HCT116 (cell line): ENCODE measurements at regions not wholly inside any gene's neighbourhood (a gene's known extent, or its start where the extent isn't known, plus 50 kb on each side); places are given as distances from the start of the nearest gene placed in this dataset.
A peak's percentile ranks its signal among the peaks of the same experiment; 100 is the strongest.

Experiments used
- ATAC-seq: fragments of 200-7000 bp; cut with Tn5 transposase; 2 replicates; pipeline ENCODE4 v1.9.1; 2020; ENCODE audit warnings: mild to moderate bottlenecking, moderate library complexity
- BruUV-seq: library from RNA; stranded (reverse); fragments of 400-500 nt; replicated peaks from 2 replicates; lab custom pipeline; 2021; lab: Mats Ljungman, UMichigan
- CTCF ChIA-PET: fragments of 300-600 bp; sonication (Branson Sonifier 250); formaldehyde crosslinking; loops from one replicate; lab custom pipeline; 2021; ENCODE audit warnings: antibody characterized with exemption; lab: Charles Lee
- POLR2A ChIA-PET: fragments of 300-600, 350-600 bp; sonication (Branson Sonifier 250); formaldehyde crosslinking; loops from one replicate; lab custom pipeline; 2021; ENCODE audit warnings: antibody characterized with exemption; lab: Charles Lee
- RAD21 ChIA-PET, 2 experiments: fragments of 300-600 bp; sonication (Branson Sonifier 250); formaldehyde crosslinking; loops; one replicate each; lab custom pipeline; 2023; ENCODE audit warnings: low total read pairs in 2 of 2; ENCODE audit not compliant: uncharacterized antibody in 2 of 2, unreplicated experiment in 2 of 2, low non-redundant PET in 1 of 2; lab: Charles Lee
- DNase-seq: peaks from one replicate; pipeline ENCODE4 v3.0.0-alpha.2; 2010; ENCODE audit warnings: low read depth, low spot score
- H2AFZ ChIP-seq: fragments of 200-600 bp; shearing (Covaris generic), sonication (generic); 2 replicates; pipeline ENCODE4 v1.6.1; 2017; ENCODE audit warnings: low read depth, mixed run types, mixed read lengths, antibody characterized with exemption, low read length; ENCODE audit not compliant: poor library complexity, severe bottlenecking
- H3K27ac ChIP-seq: 2 replicates; pipeline ENCODE4 v1.5.1; 2012; ENCODE audit warnings: low read depth, low read length
- H3K27me3 ChIP-seq: fragments of 200-600 bp; sonication (generic); 2 replicates; pipeline ENCODE4 v1.6.1; 2016; ENCODE audit warnings: mixed run types, low read length, mixed read lengths; ENCODE audit not compliant: insufficient read depth
- H3K36me3 ChIP-seq, 2 experiments: fragments of 200-500 bp in 1 of 2; fragments of 200-600 bp in 1 of 2; sonication (Bioruptor generic) in 1 of 2; sonication (generic) in 1 of 2; 2 replicates each; pipeline versions ENCODE4 v1.5.1 to v1.6.1; 2014 to 2016; ENCODE audit warnings: low read length in 2 of 2, inconsistent platforms in 1 of 2, mixed read lengths in 1 of 2, mixed run types in 1 of 2; ENCODE audit not compliant: insufficient read depth in 2 of 2, control insufficient read depth in 1 of 2
- H3K4me1 ChIP-seq, 2 experiments: fragments of 200-600 bp in 1 of 2; sonication (generic) in 1 of 2; 2 replicates each; pipeline versions ENCODE4 v1.5.1 to v1.6.1; 2012 to 2017; ENCODE audit warnings: low read length in 2 of 2, inconsistent platforms in 1 of 2, mild to moderate bottlenecking in 1 of 2, mixed read lengths in 1 of 2, mixed run types in 1 of 2, moderate library complexity in 1 of 2; ENCODE audit not compliant: insufficient read depth in 2 of 2, control insufficient read depth in 1 of 2
- H3K4me2 ChIP-seq: fragments of 200-600 bp; sonication (generic); 2 replicates; pipeline ENCODE4 v1.6.1; 2017; ENCODE audit warnings: mixed run types, low read length, mixed read lengths
- H3K4me3 ChIP-seq, 2 experiments: fragments of 200-600 bp in 1 of 2; sonication (generic) in 1 of 2; replicated peaks in 1 of 2; 2 replicates each; pipeline ENCODE4 v1.5.1; 2011 to 2016; ENCODE audit warnings: low read length in 2 of 2, control low read depth in 1 of 2, low read depth in 1 of 2, mild to moderate bottlenecking in 1 of 2, mixed read lengths in 1 of 2, mixed run types in 1 of 2
- H3K79me2 ChIP-seq: fragments of 200-600 bp; sonication (generic); 2 replicates; pipeline ENCODE4 v1.6.1; 2017; ENCODE audit warnings: mild to moderate bottlenecking, mixed run types, low read length, moderate library complexity, mixed read lengths; ENCODE audit not compliant: insufficient read depth
- H3K9ac ChIP-seq: fragments of 200-600 bp; sonication (generic); 2 replicates; pipeline ENCODE4 v1.6.1; 2016; ENCODE audit warnings: low read length, mixed read lengths
- H3K9me2 ChIP-seq: fragments of 200-600 bp; sonication (generic), shearing (Covaris generic); 2 replicates; pipeline ENCODE4 v1.6.1; 2017; ENCODE audit warnings: mixed run types, mild to moderate bottlenecking, moderate library complexity; ENCODE audit not compliant: insufficient read depth
- H3K9me3 ChIP-seq, 2 experiments: fragments of 200-500 bp in 1 of 2; fragments of 200-600 bp in 1 of 2; sonication (Bioruptor generic) in 1 of 2; sonication (generic) in 1 of 2; 2 replicates each; pipeline ENCODE4 v1.6.1; 2014 to 2017; ENCODE audit warnings: low read length in 2 of 2, mixed read lengths in 2 of 2, inconsistent platforms in 1 of 2, low read depth in 1 of 2, mild to moderate bottlenecking in 1 of 2, mixed run types in 1 of 2, moderate library complexity in 1 of 2; ENCODE audit not compliant: control insufficient read depth in 1 of 2, insufficient read depth in 1 of 2
- H4K20me1 ChIP-seq: fragments of 200-600 bp; sonication (generic), shearing (Covaris generic); 2 replicates; pipeline ENCODE4 v1.6.1; 2017; ENCODE audit warnings: mixed run types, mild to moderate bottlenecking, moderate library complexity; ENCODE audit not compliant: insufficient read depth
- CBX3 ChIP-seq: IDR thresholded peaks from 2 replicates; pipeline ENCODE4 v1.6.1; 2012; ENCODE audit warnings: low read depth
- EGR1 ChIP-seq: IDR thresholded peaks from 2 replicates; pipeline ENCODE4 v1.6.1; 2012; ENCODE audit warnings: low read depth
- EZH2 ChIP-seq: fragments of 200-600 bp; sonication (generic); IDR thresholded peaks from 2 replicates; pipeline ENCODE4 v1.6.1; 2017; ENCODE audit warnings: antibody characterized with exemption, mixed run types
- EZH2phosphoT487 ChIP-seq: fragments of 200-600 bp; IDR thresholded peaks from 2 replicates; pipeline ENCODE4 v1.6.1; 2018; ENCODE audit warnings: antibody characterized with exemption, borderline replicate concordance
- FOSL1 ChIP-seq: IDR thresholded peaks from 2 replicates; pipeline ENCODE4 v1.6.1; 2012; ENCODE audit warnings: low read depth
- JUND ChIP-seq: IDR thresholded peaks from 2 replicates; pipeline ENCODE4 v1.6.1; 2012
- POLR2AphosphoS5 ChIP-seq: IDR thresholded peaks from 2 replicates; pipeline ENCODE4 v1.6.1; 2011; ENCODE audit warnings: mild to moderate bottlenecking, low read depth, low read length, moderate library complexity
- SP1 ChIP-seq: IDR thresholded peaks from 2 replicates; pipeline ENCODE4 v1.6.1; 2012; ENCODE audit warnings: low read depth
- SRF ChIP-seq: IDR thresholded peaks from 2 replicates; pipeline ENCODE4 v1.6.1; 2012; ENCODE audit warnings: low read depth
- TCF7L2 ChIP-seq: IDR thresholded peaks from 2 replicates; pipeline ENCODE4 v1.7.0; 2011; ENCODE audit warnings: borderline replicate concordance, inconsistent platforms; ENCODE audit not compliant: insufficient read depth, insufficient read length; ENCODE audit errors: extremely low read depth
- ZNF274 ChIP-seq: fragments of 200-500 bp; sonication (Bioruptor generic); IDR thresholded peaks from 2 replicates; pipeline ENCODE4 v1.6.1; 2014; ENCODE audit warnings: mild to moderate bottlenecking, low read depth, low read length, inconsistent platforms
- intact Hi-C: fragments of 100-400 bp; cut with micrococcal nuclease; formaldehyde crosslinking; loops from 2 replicates; pipeline ENCODE4 v1.10.0; 2022
- TF ChIP-seq, protein P1 (sequence below): IDR thresholded peaks from 2 replicates; pipeline ENCODE4 v1.6.1; 2012; ENCODE audit warnings: low read depth
- TF ChIP-seq, protein P2 (sequence below): IDR thresholded peaks from 2 replicates; pipeline ENCODE4 v1.6.1; 2012

DNA sequence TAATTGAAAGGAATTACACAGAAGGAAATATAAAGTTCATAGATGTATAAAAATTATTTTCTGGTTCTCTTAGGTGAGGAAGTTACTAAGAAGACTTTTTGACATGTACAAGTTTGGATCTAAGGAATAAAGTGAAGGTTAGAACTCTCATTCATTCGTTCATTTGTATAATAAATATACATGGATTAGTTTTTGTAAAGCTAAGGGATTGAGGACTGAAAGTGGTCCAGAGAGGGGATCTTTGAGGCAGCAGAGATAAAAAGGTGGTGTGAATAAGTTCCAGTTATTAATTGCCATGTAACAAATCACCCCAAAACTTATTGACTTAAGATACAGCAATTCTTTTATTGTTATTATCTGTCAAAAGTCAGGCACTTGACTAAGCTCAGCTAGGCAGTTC, 110.1 kb upstream of the CELF4 start:
- no peak for ATAC-seq
- no peak for TF ChIP-seq ZNF274
- TF ChIP-seq, all 23 proteins: peak for 0
- H3K36me3 ChIP-seq = no peaks in the 10 kb centered on the region
- ChIA-PET POLR2A (no interaction called here), CTCF (no interaction called here), RAD21 (no interaction called here)
- no peak overlapping the region for H3K4me2 ChIP-seq
- H3K9me3 ChIP-seq = no peaks in the 10 kb centered on the region
- H3K9ac ChIP-seq = no peak overlapping the region
- H3K4me3 ChIP-seq = no peak overlapping the region
- no peak overlapping the region for H3K27ac ChIP-seq
- intact Hi-C loops = no loop called here
- H3K27me3 ChIP-seq = no peaks in the 10 kb centered on the region
- no TSS peak for BruUV-seq
- no peak for DNase-seq
- H3K79me2 ChIP-seq = no peaks in the 10 kb centered on the region
- H2AFZ ChIP-seq = no peak overlapping the region
- peaks cover 0 to 20% of the 10 kb centered on the region in 2 experiments; a peak in 2 of 4 replicates for H3K4me1 ChIP-seq
- H4K20me1 ChIP-seq = no peaks in the 10 kb centered on the region
- H3K9me2 ChIP-seq = no peaks in the 10 kb centered on the region

DNA sequence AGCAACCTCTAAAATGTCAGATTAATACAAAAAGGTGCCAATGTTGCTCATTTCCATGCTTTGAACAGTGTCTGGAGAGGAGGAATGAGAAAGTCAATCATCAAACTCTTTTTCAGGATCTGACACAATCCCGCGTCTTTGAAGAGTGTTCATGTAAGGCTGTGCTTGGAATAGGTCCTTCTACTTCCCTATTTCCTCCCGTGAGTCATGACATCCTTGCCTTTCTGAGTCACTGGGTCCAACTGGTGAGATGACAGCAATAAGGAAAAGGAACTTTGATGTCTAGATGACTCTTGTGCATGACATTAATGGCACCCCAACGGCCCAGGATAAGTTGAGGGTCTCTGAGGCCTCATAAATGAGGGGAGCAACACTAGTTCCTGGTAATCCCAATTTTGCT, 109.0 kb upstream of the CELF4 start:
- Histone ChIP-seq H3K36me3 (no peaks in the 10 kb centered on the region), H3K9me2 (no peaks in the 10 kb centered on the region), H3K27ac (no peak overlapping the region), H3K27me3 (no peaks in the 10 kb centered on the region), H4K20me1 (no peaks in the 10 kb centered on the region), H3K4me2 (peak overlapping the region; percentile 43), H3K9ac (no peak overlapping the region), H3K4me1 (peaks cover 0 to 20% of the 10 kb centered on the region in 2 experiments; a peak in 2 of 4 replicates), H3K4me3 (no peak overlapping the region), H3K79me2 (no peaks in the 10 kb centered on the region), H3K9me3 (no peaks in the 10 kb centered on the region), H2AFZ (no peak overlapping the region)
- RAD21 ChIA-PET = no interaction called here
- BruUV-seq = no TSS peak
- POLR2A ChIA-PET = no interaction called here
- intact Hi-C loops = no loop called here
- TF ChIP-seq SP1 = peak; percentile 53
- no peak for TF ChIP-seq EZH2
- TF ChIP-seq FOSL1 = peak; percentile 77
- peak; percentile 77 for TF ChIP-seq TCF7L2
- peak; percentile 70 for TF ChIP-seq JUND
- no peak for TF ChIP-seq EZH2phosphoT487
- TF ChIP-seq POLR2AphosphoS5 = no peak
- TF ChIP-seq, protein P1, sequence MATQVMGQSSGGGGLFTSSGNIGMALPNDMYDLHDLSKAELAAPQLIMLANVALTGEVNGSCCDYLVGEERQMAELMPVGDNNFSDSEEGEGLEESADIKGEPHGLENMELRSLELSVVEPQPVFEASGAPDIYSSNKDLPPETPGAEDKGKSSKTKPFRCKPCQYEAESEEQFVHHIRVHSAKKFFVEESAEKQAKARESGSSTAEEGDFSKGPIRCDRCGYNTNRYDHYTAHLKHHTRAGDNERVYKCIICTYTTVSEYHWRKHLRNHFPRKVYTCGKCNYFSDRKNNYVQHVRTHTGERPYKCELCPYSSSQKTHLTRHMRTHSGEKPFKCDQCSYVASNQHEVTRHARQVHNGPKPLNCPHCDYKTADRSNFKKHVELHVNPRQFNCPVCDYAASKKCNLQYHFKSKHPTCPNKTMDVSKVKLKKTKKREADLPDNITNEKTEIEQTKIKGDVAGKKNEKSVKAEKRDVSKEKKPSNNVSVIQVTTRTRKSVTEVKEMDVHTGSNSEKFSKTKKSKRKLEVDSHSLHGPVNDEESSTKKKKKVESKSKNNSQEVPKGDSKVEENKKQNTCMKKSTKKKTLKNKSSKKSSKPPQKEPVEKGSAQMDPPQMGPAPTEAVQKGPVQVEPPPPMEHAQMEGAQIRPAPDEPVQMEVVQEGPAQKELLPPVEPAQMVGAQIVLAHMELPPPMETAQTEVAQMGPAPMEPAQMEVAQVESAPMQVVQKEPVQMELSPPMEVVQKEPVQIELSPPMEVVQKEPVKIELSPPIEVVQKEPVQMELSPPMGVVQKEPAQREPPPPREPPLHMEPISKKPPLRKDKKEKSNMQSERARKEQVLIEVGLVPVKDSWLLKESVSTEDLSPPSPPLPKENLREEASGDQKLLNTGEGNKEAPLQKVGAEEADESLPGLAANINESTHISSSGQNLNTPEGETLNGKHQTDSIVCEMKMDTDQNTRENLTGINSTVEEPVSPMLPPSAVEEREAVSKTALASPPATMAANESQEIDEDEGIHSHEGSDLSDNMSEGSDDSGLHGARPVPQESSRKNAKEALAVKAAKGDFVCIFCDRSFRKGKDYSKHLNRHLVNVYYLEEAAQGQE = no peak
- no peak for TF ChIP-seq EGR1
- TF ChIP-seq, protein P2, sequence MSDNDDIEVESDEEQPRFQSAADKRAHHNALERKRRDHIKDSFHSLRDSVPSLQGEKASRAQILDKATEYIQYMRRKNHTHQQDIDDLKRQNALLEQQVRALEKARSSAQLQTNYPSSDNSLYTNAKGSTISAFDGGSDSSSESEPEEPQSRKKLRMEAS = no peak
- no peak for TF ChIP-seq ZNF274
- peak; percentile 73 for TF ChIP-seq CBX3
- TF ChIP-seq SRF = peak; percentile 20; the same call in 1 of the 2 replicates
- peak; percentile 67; the same call in 1 of the 2 replicates for ATAC-seq
- CTCF ChIA-PET = no interaction called here
- peak; percentile 46 for DNase-seq
